GM21367 (cell line): ENCODE measurements at regions not wholly inside any gene's neighbourhood (a gene's known extent, or its start where the extent isn't known, plus 50 kb on each side); places are given as distances from the start of the nearest gene placed in this dataset.
"Not testable (repeated sequence)": the region's sequence is repeated elsewhere in the genome, so short reads cannot be mapped to it uniquely, and the experiment has no call there.

ENCODE experiments used
- ATAC-seq: cut with Tn5 transposase; IDR thresholded peaks from one replicate; pipeline ENCODE4 v1.9.1; 2021; ENCODE audit not compliant: unreplicated experiment

DNA sequence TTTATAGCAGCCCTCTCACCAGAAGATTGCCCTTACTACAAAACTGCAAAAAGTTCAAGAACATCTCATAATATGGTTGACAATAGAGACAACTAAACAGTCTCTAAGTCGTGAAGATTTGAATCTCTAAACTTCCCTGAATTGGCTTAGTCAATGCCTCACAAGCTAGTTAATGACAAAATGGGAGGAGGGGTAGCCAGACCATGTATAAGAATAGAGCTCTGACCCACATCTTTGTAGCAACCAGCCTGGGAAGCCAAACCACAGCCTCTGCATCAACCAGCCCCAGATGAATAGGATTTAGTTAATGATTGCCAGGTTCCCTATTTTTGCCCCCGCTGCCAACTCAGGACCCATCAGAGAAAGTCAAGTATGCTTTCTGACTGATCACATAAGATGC, 1265.9 kb upstream of the PCDH10 start:
- ATAC-seq: not testable (repeated sequence)

DNA sequence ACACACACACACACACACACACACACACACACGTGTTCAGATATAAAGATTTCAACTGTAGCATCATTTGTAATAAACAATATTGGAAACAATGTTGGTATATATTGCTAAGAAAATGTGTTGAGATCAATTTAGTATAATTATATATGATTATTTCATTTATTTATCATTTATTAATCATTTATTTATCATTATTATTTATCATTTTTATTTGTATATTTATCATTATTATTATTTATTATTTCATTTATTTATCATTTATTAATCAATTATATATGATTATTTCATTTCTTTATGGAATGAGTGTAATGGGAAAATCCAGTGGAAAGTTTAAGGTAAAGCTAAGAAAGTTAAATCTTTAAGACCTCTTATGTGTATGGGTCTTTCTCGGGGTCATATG, 1223.4 kb upstream of the PCDH10 start:
- ATAC-seq: not testable (repeated sequence)

DNA sequence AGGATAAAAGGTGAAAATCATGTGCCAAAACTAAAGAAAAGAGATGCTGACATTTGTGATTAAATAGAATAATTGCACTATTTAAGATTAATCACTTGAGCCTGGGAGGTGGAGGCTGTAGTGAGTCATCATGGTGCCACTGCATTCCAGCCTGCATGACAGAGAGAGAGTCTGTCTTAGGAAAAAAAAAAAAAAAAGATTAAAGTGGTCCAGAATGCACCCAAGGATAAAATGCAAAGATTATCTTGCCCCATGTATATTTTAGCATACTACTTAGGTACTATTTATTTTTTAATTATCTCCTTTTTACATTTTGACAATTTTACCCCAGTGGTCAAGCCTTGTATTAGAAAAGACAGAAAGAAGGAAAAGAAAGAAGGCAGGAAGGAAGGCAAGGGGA, 1181.4 kb upstream of the PCDH10 start:
- ATAC-seq: not testable (repeated sequence)

DNA sequence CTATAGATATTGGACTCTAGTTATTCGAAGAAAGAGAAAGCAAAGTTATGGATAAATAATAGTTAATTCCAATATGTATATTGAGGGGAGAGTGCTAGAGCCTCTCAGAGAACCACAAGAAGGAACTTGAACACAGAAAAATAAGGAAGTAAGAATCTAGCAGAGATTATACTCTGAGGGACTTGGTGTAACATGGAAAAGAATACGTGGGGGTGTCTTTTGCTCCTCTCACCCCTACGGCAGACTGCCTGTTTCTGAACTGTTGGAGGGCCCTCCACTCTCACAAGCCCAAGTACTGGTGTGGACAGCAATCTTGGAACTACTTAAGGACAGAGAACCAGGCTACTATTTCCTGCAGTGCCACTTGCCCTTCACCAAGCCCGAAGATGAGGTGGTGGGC, 1174.4 kb upstream of the PCDH10 start:
- no peak for ATAC-seq

DNA sequence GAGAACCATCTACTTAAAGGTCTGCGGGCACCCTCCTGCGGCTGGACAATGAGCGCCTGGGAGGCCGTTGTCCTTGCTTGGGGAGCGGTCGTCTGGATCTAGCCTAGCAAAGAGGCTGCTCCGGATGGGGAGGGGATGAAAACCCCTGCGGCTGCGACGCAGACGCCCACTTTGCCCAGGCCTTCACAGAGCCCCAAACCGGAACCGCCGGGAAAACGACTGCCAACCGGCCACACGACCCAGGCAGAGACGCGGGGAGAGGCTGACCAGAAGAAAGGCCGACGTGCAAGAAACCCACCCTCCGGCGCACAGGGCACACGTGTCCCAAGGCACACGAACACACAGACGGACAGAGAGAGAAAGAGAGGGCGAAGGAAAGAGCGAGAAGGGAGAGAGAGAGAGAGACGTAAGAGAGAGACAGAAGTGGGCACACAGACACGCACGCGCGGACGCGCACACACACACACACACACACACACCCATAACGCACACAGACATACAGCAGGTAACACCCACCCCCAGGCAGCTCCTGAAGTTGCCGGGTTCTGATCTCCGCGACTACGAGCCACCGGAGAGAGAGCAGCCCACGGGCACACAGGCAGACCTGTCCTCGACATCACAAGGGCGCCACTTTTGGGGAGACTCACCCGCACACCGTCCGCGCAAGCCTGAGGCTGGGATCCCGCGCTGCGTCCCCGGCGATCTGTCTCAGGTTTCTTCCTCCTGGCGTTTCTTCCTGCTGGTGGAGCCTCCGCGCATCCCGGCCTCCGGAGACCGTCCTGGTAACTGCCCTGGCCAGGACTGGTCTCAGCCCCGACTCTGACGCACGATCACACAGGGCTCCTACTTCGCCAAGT, 1173.6 kb upstream of the PCDH10 start:
- ATAC-seq: not testable (repeated sequence)

DNA sequence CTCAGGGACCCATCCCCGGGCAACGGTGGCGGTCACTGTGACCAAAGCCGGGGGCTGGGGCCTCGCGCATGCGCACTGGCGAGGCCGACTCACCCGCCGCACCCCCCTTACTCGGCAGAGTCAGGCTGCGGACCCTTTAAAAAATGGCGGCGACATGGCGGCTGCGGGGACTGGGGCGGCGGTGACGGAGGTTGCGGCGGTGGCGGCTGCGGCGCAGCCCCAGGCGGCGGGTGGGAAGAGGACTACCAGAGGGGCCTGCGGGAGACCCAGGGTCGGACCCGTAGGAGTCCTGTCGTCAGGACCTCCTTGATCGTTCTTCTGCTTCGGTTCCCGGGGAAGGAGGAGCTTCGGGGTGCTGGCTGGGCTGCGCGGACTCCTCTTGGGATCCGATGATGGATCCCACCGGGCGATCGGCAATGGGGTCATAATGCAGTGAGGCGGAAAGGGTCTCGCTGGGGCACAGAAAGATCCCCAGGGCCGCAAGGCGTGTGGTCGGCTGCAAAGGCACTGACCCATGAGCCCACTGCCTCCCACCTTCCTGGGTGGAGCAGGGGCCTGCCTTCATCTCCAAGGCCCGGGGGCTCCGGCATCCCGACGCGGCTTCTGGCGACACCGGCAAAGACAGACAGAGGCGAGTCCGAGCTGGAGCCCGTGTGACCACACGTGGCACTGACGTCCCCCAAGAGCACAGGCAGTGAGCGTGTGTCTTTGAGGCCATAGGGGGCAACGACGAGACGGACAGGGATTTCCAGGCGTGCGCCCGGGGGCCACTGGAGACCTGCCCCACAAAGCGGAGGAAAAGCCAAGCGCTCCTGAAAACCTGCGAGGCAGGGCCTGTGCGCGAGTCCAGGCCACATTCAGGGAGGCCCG, 1172.7 kb upstream of the PCDH10 start:
- ATAC-seq: not testable (repeated sequence)

DNA sequence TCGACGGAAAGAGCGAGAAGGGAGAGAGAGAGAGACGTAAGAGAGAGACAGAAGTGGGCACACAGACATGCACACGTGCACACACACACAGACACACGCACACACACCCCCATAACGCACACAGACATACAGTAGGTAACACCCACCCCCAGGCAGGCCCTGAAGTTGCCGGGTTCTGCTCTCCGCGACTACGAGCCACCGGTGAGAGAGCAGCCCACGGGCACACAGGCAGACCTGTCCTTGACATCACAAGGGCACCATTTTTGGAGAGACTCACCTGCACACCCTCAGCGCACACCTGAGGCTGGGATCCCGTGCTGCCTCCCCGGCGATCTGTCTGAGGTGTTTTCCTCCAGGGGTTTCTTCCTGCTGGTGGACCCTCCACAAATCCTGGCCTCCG, 1171.0 kb upstream of the PCDH10 start:
- ATAC-seq: no peak

DNA sequence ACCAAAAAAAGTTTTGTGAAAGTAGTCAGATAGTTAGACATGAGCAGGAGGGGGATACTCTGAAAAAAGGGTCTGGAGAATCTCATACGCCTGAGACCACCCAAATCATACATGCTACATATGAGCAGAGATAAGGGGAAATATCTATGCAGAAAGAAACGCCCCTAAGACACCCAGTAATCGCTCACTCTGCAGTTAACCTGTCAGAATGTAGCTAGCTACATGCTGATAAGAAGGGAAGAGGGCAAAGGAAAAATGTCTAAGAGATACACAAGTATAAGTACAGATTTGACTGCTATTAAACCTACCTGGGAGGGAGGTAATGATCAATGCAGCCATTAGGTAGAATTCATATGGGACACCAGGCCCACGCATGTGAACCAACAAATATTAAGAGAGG, 1159.5 kb upstream of the PCDH10 start:
- no peak for ATAC-seq

DNA sequence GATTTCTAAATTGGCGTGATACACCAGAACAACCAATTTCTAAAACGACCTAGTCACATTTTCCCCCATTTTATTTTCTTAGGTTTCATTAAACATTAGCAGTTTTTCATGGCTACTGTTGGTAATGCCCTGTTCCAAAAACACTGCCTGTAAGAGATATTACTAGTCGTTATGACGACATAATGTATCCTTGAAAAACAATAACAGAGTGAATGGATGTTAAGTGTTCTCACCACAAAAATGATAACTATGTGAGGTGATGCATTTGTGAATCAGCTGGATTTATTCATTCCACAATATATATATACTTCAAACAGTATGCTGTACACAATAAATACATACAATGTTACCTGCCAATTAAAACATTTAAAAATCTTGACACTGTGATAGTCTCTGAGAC, 1147.6 kb upstream of the PCDH10 start:
- no peak for ATAC-seq

DNA sequence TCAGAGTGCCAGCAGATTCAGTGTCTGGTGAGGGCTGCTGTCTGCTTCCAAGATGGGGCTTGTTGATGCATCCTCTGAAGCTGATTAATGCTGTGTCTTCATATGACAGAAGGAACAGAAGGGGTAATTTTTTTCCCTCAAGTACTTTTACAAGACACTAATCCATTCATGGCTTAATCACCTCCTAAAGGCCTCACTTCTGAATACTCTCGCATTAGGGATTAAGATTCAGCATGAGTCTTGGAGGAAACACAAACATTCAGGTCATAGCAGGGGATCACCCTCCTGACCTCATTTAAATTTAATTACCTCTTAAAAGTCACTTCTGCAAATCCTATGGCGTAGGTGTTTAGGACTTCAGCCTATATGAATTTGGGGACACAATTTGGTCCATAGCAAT, 1145.5 kb upstream of the PCDH10 start:
- ATAC-seq: no peak

DNA sequence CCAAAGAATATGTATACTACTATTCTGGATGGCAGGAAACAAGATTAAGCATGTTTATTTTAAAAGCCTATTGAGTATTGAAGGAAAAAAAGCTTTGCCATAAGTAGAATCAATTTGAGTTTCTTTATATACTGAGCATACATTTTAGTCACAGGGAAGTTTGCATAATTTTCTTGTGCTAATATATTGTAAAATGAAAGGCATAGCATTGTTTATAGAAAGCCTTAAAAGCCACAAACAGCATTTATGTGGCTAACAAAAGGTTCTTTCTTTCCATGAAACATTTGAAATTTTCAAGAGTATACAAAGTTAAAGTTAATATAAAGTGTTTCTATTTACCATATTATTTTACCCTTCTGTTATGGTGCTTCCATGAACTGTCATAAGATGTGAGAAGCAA, 1133.8 kb upstream of the PCDH10 start:
- ATAC-seq: no peak

DNA sequence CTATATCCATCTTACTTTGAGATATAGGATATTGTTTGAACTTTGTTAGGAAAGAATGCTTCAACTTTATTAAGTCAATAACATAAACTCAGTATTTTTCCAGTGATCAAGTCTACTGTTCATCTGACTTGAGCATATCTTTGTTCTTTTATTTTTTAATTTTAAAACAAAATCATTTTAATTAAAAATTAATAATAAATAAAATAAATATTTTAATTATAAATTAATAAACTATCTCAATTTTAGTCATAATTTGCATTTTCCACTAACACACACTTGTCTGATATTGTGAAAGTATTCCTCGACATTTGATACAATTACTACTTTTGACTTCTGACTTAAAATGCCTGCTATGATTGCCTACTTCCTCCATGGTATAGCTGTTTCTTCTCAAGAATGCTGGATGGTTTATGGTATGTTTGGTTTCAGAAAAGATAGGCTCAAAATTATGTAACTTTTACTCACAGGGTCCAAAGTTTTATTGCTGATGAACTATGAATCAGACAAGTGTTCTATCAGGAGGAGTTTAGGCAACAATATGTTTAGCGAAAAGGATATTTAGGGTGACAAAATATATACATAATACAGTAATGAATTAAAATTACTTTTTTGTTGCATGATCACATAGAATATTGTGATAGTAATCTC, 1132.3 kb upstream of the PCDH10 start:
- no peak for ATAC-seq

DNA sequence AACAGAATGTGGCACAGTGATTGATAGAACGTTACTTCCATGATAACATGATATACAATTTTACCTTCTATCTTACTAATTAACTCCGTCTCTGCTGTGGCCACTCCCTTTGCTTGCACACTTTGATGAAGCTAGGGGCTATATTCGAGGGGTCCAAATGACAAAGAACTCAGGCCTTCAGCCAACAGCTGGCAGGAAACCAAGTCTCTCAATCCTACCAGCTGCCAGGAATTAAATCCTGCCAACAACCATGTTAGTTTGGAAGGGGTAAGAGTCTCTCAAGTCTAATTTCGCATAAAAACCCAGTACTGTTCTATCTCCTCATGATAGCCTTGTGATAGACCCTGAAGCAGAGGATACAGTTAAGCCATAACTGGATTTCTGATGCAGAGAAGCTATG, 1122.9 kb upstream of the PCDH10 start:
- ATAC-seq: no peak

DNA sequence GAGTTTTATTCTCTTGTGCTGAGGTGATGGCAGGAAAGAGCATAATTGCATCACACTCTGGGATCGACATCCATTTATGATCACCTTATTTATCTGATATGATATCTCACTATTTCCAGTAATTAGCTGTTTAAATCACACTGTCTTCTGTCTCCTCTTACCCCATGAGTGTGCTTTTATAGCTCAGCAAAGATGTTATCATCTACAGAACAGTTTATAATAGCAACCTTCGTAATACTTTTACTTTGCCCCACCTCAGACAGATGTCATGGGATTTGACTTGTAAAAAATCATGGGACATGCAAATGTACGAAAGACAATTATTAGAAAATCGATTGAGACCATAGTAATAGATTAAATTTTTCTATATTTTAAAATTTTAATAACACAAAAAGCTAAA, 1122.3 kb upstream of the PCDH10 start:
- ATAC-seq: no peak

DNA sequence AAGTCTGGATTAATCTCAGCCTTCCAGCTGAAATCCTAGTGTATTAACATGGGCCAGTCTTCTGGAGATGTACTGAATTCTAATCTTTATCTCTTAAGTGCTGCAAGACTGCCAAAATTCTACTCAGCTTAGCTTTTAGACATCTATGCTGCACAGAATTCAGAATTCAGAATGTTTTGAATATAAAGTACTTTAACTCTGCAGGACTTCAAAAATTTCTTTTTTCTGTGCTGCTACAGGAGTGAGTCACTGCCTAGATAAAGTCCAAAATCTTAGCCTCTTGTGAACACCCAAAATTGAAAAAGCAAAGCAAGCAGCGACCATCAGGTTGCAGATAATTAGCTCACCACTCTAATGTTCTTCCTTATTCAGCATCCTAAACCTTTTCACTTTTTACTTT, 1092.6 kb upstream of the PCDH10 start:
- ATAC-seq: no peak

DNA sequence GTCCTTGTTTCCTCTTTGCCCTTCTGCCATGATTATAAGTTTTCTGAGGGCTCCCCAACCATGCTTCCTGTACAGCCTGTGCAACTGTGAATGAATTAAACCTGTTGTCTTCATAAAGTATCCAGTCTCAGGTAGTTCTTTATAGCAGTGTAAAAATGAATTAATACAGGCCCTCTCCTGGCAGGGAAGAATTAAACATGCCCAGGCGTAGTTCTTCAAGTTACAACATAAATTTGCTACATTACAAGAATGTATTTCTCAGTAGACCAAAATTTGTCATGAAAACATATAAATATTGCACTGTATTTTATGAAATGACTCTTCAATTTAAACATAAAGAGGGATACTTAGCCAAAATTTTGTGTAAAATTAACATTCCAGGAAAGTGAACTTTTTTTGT, 1089.9 kb upstream of the PCDH10 start:
- no peak for ATAC-seq

DNA sequence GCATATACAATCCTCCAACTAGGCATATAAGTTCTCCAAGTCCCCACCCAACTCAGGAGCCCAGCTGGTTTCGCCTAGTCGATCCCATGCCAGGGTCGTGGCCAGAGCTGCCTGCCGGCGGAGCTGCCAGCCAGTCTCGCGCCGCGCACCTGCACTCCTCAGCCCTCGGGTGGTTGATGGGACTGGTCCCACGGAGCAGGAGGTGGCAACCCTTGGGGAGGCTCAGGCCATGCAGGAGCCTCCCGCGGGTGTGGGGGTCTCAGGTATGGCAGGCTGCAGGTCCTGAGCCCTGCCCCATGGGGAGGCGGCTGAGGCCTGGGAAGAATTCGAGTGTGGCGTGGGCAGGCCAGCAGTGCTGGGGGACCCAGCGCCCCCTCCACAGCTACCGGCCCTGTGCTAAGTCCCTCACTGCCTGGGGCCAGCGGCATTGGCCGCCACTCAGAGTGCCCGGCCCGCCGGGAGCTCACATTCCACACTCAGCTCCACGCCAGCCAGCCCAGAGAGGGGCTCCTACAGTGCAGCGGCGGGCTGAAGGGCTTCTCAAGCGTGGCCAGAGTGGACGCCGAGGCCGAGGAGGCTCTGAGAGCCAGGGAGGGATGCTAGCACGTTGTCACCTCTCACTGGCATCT, 1086.4 kb upstream of the PCDH10 start:
- no peak for ATAC-seq

DNA sequence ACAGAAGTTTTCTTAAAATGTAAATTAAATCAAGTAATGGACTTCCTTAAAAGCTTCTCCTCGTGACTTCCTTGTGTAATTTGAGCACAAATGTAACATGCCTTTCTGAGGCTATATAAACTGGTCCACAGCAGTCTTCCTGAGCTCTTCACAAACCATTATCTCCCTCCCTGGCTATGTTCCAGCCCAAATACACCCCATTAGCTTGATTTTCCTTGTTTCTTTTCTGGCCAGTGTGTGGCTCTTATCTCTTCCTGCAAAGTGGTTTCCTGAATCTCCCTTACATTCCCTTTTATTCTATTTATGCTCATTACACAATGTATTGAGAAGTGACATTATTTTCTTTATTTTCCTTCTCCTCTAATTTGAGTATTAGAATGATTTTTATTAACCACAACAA, 1085.3 kb upstream of the PCDH10 start:
- ATAC-seq: no peak

DNA sequence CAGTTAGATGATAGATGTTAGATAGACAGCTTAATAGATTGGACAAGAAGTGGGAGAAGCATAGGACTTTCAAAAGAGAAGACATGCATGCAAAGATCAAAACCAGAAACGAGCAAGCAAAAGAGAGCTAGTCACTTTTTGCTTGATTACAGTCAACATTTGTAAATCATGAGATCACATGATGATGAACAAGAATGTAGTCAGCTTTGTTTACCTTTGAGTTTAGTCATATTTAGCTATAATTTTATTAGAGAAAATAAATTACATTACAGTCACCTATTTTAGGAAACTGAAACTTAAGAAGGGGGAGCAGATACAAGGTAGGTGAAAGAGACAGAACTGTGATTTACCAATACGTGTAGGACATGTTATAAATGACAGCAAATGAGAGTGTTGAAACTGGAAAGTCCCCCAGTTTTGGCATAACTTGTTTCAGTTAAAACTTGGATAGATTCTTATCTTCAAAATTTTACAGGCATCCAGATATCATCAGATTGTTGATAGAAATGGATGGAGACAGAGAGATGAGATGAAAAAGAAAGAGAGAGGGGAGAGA, 1083.1 kb upstream of the PCDH10 start:
- ATAC-seq: no peak

DNA sequence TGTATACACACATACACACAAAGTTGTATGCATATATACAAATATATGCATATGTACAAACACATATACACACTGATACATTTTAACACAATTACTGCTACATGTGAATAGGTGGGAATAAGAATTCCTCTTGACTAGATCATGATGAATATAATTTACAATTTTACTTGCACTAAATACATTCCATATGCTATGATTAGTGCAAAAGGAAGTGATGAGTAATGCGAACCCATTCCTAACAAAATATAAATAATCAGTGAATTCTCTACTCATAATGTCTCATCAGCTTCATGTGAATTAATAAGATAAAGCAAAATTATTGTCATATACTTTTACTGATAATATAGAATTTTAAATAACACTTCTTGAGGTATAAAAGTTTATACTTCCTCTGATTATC, 1077.3 kb upstream of the PCDH10 start:
- ATAC-seq: no peak

DNA sequence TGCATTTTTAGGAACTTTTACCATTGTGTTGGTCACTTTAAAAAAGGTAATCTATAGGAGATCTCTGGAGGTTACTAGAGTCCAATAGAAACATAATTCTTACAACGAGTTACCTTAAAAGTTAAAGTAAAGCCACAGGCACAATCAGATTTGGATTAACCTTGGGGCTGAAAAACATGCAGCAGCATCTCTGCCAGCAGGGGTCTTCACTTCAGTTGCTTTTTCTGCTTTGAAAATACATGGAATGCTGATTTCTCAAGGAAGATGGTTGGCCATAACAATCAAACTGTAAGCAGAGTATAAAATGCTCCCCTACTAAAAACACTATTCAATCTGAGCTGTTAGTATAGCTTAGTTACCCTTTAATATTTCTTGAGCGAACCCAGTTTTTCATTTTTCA, 1072.3 kb upstream of the PCDH10 start:
- no peak for ATAC-seq
